Astrocyte of the cerebellum (primary cell): ENCODE measurements at regions not wholly inside any gene's neighbourhood (a gene's known extent, or its start where the extent isn't known, plus 50 kb on each side); places are given as distances from the start of the nearest gene placed in this dataset.

Experiments used
- DNase-seq: peaks from one replicate; pipeline ENCODE4 v3.0.0-alpha.2; 2011; ENCODE audit warnings: low read depth
- H3K4me3 ChIP-seq: 2 replicates; pipeline ENCODE4 v1.5.1; 2011; ENCODE audit warnings: mild to moderate bottlenecking, low read depth, low read length, moderate library complexity
- CTCF ChIP-seq: IDR thresholded peaks from 2 replicates; pipeline ENCODE4 v1.5.1; 2012; ENCODE audit warnings: low read length, low read depth, moderate library complexity, mild to moderate bottlenecking; ENCODE audit errors: missing control alignments
- in situ Hi-C: cut with HindIII; loops from 2 replicates; pipeline ENCODE4 v1.10.0; 2017; ENCODE audit warnings: low sequenced_read_pairs

- in situ Hi-C loops, result no loop called here
- TF ChIP-seq CTCF, result no peak
- DNase-seq, result no peak
- no peak overlapping the region for H3K4me3 ChIP-seq
Observed at GRCh38 chr5:2451100-2451499, 300.4 kb downstream of the IRX2 start.

GRCh38 chr5:2442496-2443354 is 308.8 kb downstream of the IRX2 start:
- H3K4me3 ChIP-seq, result no peak overlapping the region
- TF ChIP-seq CTCF, result no peak
- in situ Hi-C loops, result no loop called here
- no peak for DNase-seq

- H3K4me3 ChIP-seq, result no peak overlapping the region
- no peak for DNase-seq
- no peak for TF ChIP-seq CTCF
- in situ Hi-C loops, result no loop called here
Observed at GRCh38 chr5:2441495-2442180, 309.8 kb downstream of the IRX2 start.

GRCh38 chr5:2439608-2440007 is 311.9 kb downstream of the IRX2 start:
- DNase-seq, result no peak
- H3K4me3 ChIP-seq, result no peak overlapping the region
- no peak for TF ChIP-seq CTCF
- in situ Hi-C loops, result no loop called here

- no peak overlapping the region for H3K4me3 ChIP-seq
- in situ Hi-C loops, result no loop called here
- DNase-seq, result no peak
- TF ChIP-seq CTCF, result no peak
Observed at GRCh38 chr5:2433086-2433485, 318.4 kb downstream of the IRX2 start.

GRCh38 chr5:2432076-2432920 is 319.2 kb downstream of the IRX2 start:
- H3K4me3 ChIP-seq, result no peak overlapping the region
- in situ Hi-C loops, result no loop called here
- DNase-seq, result no peak
- TF ChIP-seq CTCF, result no peak
